Neural progenitor cell (in vitro differentiated cells): ENCODE measurements at regions not wholly inside any gene's neighbourhood (a gene's known extent, or its start where the extent isn't known, plus 50 kb on each side); places are given as distances from the start of the nearest gene placed in this dataset.

Experiments used
- CTCF ChIP-seq: fragments of 200-600 bp; sonication (generic); IDR thresholded peaks from 2 replicates; pipeline ENCODE4 v1.5.1; 2017; ENCODE audit warnings: antibody characterized with exemption, mild to moderate bottlenecking
- EZH2 ChIP-seq: fragments of 200-600 bp; sonication (generic); IDR thresholded peaks from 2 replicates; pipeline ENCODE4 v1.6.1; 2017; ENCODE audit warnings: antibody characterized with exemption, mild to moderate bottlenecking, moderate library complexity
- EZH2phosphoT487 ChIP-seq: fragments of 200-600 bp; sonication (generic); IDR thresholded peaks from 2 replicates; pipeline ENCODE4 v1.6.1; 2017; ENCODE audit warnings: antibody characterized with exemption

- TF ChIP-seq CTCF (no peak), EZH2phosphoT487 (no peak), EZH2 (no peak)
These were observed 285.8 kb downstream of the NUAK1 start for GRCh38 chr12:105852951-105853350.
